Activated naive CD8-positive, alpha-beta T cell treated with anti-CD3 and anti-CD28 coated beads for 36 hours (primary cell): ENCODE measurements at regions not wholly inside any gene's neighbourhood (a gene's known extent, or its start where the extent isn't known, plus 50 kb on each side); places are given as distances from the start of the nearest gene placed in this dataset.

Experiments used
- DNase-seq: peaks from one replicate; pipeline ENCODE4 v3.0.0; 2021
- H3K27ac Mint-ChIP-seq: one replicate; pipeline ENCODE4 v1.8.0; 2022; ENCODE audit warnings: mild to moderate bottlenecking, moderate library complexity, mixed read lengths
- H3K27me3 Mint-ChIP-seq: one replicate; pipeline ENCODE4 v1.8.0; 2022; ENCODE audit warnings: mild to moderate bottlenecking, mixed read lengths
- H3K36me3 Mint-ChIP-seq: one replicate; pipeline ENCODE4 v1.8.0; 2021; ENCODE audit warnings: mild to moderate bottlenecking, mixed read lengths
- H3K4me1 Mint-ChIP-seq: one replicate; pipeline ENCODE4 v1.8.0; 2021; ENCODE audit warnings: mixed read lengths
- H3K4me3 Mint-ChIP-seq: one replicate; pipeline ENCODE4 v1.8.0; 2022; ENCODE audit warnings: mild to moderate bottlenecking, moderate library complexity, mixed read lengths
- H3K9me3 Mint-ChIP-seq: one replicate; pipeline ENCODE4 v1.8.0; 2022; ENCODE audit warnings: mixed read lengths

DNA sequence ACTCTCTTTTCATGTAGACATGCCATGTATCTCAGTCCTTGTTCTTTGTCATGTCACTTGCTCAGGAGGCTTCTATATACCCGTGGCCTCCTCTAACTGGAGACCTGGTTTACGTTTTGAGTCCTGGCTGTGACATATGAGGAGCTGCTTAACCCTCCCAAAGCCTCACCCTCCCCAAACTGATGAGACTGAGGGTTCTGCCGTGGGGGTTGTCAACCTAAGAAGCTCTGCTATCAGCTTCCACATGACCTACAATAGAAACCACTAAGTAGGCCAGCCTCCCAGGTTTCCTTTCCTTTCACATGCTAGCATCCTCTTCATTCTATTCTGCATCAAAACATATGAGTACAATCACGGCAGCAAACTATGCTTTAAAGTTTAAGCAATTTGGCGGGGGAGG, 76.8 kb upstream of the WSCD2 start:
- no peaks in the 10 kb centered on the region for H3K4me1 Mint-ChIP-seq
- H3K27me3 Mint-ChIP-seq, result peaks cover 34% of the 10 kb centered on the region
- H3K4me3 Mint-ChIP-seq, result no peak overlapping the region
- H3K27ac Mint-ChIP-seq, result no peak overlapping the region
- DNase-seq, result no peak
- no peaks in the 10 kb centered on the region for H3K36me3 Mint-ChIP-seq
- H3K9me3 Mint-ChIP-seq, result no peaks in the 10 kb centered on the region

- Mint-ChIP-seq H3K4me3 (no peak overlapping the region), H3K27ac (no peak overlapping the region), H3K4me1 (no peaks in the 10 kb centered on the region), H3K36me3 (no peaks in the 10 kb centered on the region), H3K27me3 (peaks cover 28% of the 10 kb centered on the region), H3K9me3 (no peaks in the 10 kb centered on the region)
- DNase-seq, result no peak
Observed at GRCh38 chr12:108053512-108053911, 75.6 kb upstream of the WSCD2 start.

DNA sequence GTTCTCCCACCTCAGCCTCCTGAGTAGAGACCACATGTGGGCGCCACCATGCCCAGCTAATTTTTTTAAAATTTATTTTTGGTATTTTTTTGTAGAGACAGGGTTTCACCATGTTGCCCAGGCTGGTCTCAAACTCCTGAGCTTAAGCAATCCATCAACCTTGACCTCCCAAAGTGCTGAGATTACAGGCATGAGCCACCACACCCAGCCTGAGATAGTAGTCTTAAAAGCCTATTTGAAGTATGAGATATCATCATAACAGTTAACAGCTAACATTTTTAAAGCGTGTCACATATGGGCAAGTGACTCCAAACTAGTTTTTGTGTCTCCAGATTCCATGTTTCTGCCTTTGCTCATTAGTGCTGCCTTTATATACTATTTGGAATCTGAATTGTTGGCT, 74.6 kb upstream of the WSCD2 start:
- no peaks in the 10 kb centered on the region for H3K4me1 Mint-ChIP-seq

GRCh38 chr12:108055141-108055540, 73.9 kb upstream of the WSCD2 start:
- H3K36me3 Mint-ChIP-seq, result no peaks in the 10 kb centered on the region
- DNase-seq, result no peak
- no peaks in the 10 kb centered on the region for H3K4me1 Mint-ChIP-seq
- no peak overlapping the region for H3K27ac Mint-ChIP-seq
- peaks cover 25% of the 10 kb centered on the region for H3K27me3 Mint-ChIP-seq
- H3K4me3 Mint-ChIP-seq, result no peak overlapping the region
- no peaks in the 10 kb centered on the region for H3K9me3 Mint-ChIP-seq

More for the DNA sequence above, 74.6 kb upstream of the WSCD2 start:
- DNase-seq, result no peak
- no peaks in the 10 kb centered on the region for H3K36me3 Mint-ChIP-seq
- H3K27me3 Mint-ChIP-seq, result peaks cover 27% of the 10 kb centered on the region
- H3K9me3 Mint-ChIP-seq, result no peaks in the 10 kb centered on the region
- no peak overlapping the region for H3K4me3 Mint-ChIP-seq
- no peak overlapping the region for H3K27ac Mint-ChIP-seq

GRCh38 chr12:108060067-108060466, 69.0 kb upstream of the WSCD2 start:
- no peak overlapping the region for H3K4me3 Mint-ChIP-seq
- H3K27ac Mint-ChIP-seq, result no peak overlapping the region
- DNase-seq, result no peak
- no peaks in the 10 kb centered on the region for H3K4me1 Mint-ChIP-seq
- H3K9me3 Mint-ChIP-seq, result no peaks in the 10 kb centered on the region
- peaks cover 21% of the 10 kb centered on the region for H3K27me3 Mint-ChIP-seq
- no peaks in the 10 kb centered on the region for H3K36me3 Mint-ChIP-seq

DNA sequence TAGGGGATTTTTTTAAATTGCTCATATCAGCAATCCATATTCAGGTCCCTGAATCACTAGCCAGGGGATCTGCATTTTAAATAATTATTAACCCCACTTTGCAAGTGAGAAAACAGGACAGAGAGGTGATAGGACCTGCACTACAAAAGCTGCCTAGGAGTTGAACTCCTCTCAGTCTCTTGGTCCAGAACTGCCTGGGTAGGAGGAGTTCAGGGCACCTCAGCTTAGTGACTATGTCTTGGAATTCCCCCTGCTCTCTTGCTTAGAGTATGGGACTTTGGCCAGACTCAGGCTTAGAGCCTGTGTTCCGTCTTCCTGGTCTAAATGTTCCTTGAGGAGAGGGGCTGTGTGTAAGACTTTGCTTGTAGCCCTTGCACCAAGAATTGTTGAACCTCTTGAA, 68.2 kb upstream of the WSCD2 start:
- peaks cover 23% of the 10 kb centered on the region for H3K27me3 Mint-ChIP-seq
- H3K27ac Mint-ChIP-seq, result no peak overlapping the region
- DNase-seq, result no peak
- no peaks in the 10 kb centered on the region for H3K36me3 Mint-ChIP-seq
- H3K9me3 Mint-ChIP-seq, result no peaks in the 10 kb centered on the region
- no peaks in the 10 kb centered on the region for H3K4me1 Mint-ChIP-seq
- H3K4me3 Mint-ChIP-seq, result no peak overlapping the region

GRCh38 chr12:108063192-108063591, 65.9 kb upstream of the WSCD2 start:
- Mint-ChIP-seq H3K36me3 (no peaks in the 10 kb centered on the region), H3K4me1 (no peaks in the 10 kb centered on the region)

GRCh38 chr12:108065069-108065468, 64.0 kb upstream of the WSCD2 start:
- Mint-ChIP-seq H3K4me3 (no peak overlapping the region), H3K27ac (no peak overlapping the region), H3K36me3 (no peaks in the 10 kb centered on the region), H3K4me1 (no peaks in the 10 kb centered on the region), H3K9me3 (no peaks in the 10 kb centered on the region), H3K27me3 (peaks cover 19% of the 10 kb centered on the region)
- DNase-seq, result no peak

More at GRCh38 chr12:108063192-108063591, 65.9 kb upstream of the WSCD2 start:
- Mint-ChIP-seq H3K27ac (no peak overlapping the region), H3K27me3 (peaks cover 17% of the 10 kb centered on the region), H3K4me3 (no peak overlapping the region), H3K9me3 (no peaks in the 10 kb centered on the region)
- DNase-seq, result no peak

DNA sequence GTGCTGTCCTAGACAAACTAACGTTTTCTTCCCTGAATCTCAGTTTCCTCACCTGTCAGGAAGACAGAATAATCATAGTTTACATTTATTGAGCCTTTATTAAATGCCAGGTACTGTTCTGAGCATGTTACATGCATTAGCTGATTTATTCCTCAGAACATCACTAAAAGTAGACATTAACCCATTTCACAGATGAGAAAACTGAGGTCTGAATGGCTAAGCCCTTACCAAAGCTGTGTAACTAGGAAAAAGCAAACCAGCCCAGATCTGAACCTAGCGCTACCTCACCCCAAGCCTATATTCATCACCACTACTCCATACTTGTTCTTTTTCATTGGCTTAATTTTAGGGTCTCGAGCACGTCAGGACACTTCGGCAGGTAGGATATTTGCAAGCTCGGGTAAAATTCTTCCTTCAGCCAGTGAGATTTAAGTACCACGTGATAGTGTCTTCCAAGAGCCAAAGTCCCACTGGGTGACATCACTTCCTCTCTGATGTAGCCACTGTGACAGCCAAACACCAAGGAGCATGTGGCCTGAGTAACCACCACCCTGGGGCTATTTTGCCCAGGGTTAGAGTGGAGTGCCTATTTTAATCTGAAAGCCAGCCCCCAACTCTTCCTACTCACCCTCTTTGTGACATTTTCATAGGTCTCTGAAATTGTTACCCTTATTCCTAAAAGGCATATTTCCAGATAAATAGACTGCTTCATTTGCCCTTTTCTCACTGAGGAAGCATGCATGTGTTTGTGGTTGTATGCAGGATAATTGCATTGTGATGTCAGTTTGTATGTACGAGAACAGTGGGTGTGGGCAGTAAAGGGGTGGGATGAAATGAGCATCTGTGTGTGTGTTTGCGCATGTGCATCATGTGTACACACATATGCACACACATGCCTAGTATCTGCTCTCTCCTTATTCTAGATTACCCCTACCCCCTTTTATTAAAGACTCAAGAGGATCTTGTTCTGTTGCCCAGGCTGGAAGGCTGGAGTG, 62.2 kb upstream of the WSCD2 start:
- peaks cover 19% of the 10 kb centered on the region for H3K27me3 Mint-ChIP-seq
- no peaks in the 10 kb centered on the region for H3K9me3 Mint-ChIP-seq
- no peak overlapping the region for H3K4me3 Mint-ChIP-seq
- no peak for DNase-seq
- no peak overlapping the region for H3K27ac Mint-ChIP-seq
- H3K4me1 Mint-ChIP-seq, result no peaks in the 10 kb centered on the region
- H3K36me3 Mint-ChIP-seq, result no peaks in the 10 kb centered on the region

GRCh38 chr12:108069651-108070165, 59.4 kb upstream of the WSCD2 start:
- Mint-ChIP-seq H3K27me3 (peaks cover 8% of the 10 kb centered on the region), H3K4me1 (no peaks in the 10 kb centered on the region), H3K9me3 (no peaks in the 10 kb centered on the region), H3K27ac (no peak overlapping the region), H3K4me3 (no peak overlapping the region), H3K36me3 (no peaks in the 10 kb centered on the region)
- DNase-seq, result no peak

DNA sequence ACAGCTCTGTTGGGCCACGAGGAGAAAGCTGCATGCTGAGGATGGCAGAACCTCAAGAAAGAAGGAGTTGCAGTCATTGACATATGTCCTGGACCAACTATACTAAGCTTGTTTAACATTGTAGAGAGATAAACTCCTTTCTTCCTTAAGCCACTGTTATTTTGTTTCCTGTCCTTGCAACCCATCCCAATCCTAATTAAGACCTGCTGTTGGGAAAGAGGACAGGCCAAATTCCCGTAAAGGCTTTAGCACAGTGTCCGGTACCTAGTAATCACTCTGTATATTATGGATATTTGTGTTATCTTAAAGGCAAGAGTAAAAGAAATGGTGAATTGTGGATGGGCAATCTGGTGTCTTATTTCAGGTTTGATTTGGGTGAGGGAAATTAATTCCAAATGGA, 53.5 kb upstream of the WSCD2 start:
- H3K36me3 Mint-ChIP-seq, result no peaks in the 10 kb centered on the region
- no peaks in the 10 kb centered on the region for H3K9me3 Mint-ChIP-seq
- no peak overlapping the region for H3K27ac Mint-ChIP-seq
- no peaks in the 10 kb centered on the region for H3K4me1 Mint-ChIP-seq
- peaks cover 13% of the 10 kb centered on the region for H3K27me3 Mint-ChIP-seq
- H3K4me3 Mint-ChIP-seq, result no peak overlapping the region
- DNase-seq, result no peak

GRCh38 chr12:108076556-108076955, 52.5 kb upstream of the WSCD2 start:
- Mint-ChIP-seq H3K4me3 (no peak overlapping the region), H3K9me3 (no peaks in the 10 kb centered on the region), H3K27me3 (peaks cover 13% of the 10 kb centered on the region), H3K36me3 (no peaks in the 10 kb centered on the region), H3K27ac (no peak overlapping the region), H3K4me1 (no peaks in the 10 kb centered on the region)
- DNase-seq, result no peak

DNA sequence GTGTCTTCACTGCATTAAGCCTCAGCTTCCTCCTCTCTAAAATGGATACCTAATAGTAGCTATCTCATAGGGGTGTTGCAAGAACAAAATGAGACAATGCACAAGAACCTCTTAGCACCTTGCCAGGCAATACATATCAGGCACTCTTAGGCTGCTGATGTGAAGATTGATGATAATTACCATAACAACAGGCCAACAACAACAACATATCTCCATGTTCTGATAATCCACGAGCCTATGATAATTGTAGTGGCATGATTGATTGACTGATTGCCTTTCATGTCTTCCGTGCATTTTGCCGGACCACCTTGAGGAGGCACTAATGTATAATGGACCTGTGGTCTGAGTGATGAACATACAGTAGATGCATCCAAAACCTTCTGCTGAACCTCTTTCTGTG, 50.7 kb upstream of the WSCD2 start:
- DNase-seq, result no peak
- H3K4me1 Mint-ChIP-seq, result no peaks in the 10 kb centered on the region
- no peak overlapping the region for H3K27ac Mint-ChIP-seq
- no peaks in the 10 kb centered on the region for H3K36me3 Mint-ChIP-seq
- H3K27me3 Mint-ChIP-seq, result peaks cover 13% of the 10 kb centered on the region
- no peak overlapping the region for H3K4me3 Mint-ChIP-seq
- no peaks in the 10 kb centered on the region for H3K9me3 Mint-ChIP-seq
